ENCODE measurements at regions not wholly inside any gene's neighbourhood (a gene's known extent, or its start where the extent isn't known, plus 50 kb on each side); places are given as distances from the start of the nearest gene placed in this dataset.

GRCh38 chr14:48391661-48392060 is 716.3 kb upstream of the MDGA2 start:
- Histone ChIP-seq H3K4me3 (ENCODE audit: low read depth, low read length) (no peak overlapping the region), H3K4me1 (ENCODE audit: control insufficient read depth, insufficient read depth, low read length) (no peaks in the 10 kb centered on the region), H3K27ac (ENCODE audit: extremely low read depth, low read depth, low read length) (no peak overlapping the region), H3K9me3 (ENCODE audit: control insufficient read depth, insufficient read depth, low read depth, low read length) (no peaks in the 10 kb centered on the region), H3K36me3 (ENCODE audit: control insufficient read depth in 2 of 2, insufficient read depth in 1 of 2, low read length in 2 of 2) (no peaks in the 10 kb centered on the region)
- ChIA-PET CTCF (no interaction called here), POLR2A (no interaction called here)
- no peak for TF ChIP-seq ZNF555 (tag by site-specific recombination; conservative IDR thresholded peaks at IDR 0.05)
- no peak for TF ChIP-seq ZBTB21 (tag by site-specific recombination; IDR thresholded peaks at IDR 0.05)
- no peak for TF ChIP-seq ZNF174 (tag by site-specific recombination; IDR thresholded peaks at IDR 0.05)
- TF ChIP-seq ZNF626 (tag by site-specific recombination; IDR thresholded peaks at IDR 0.05) = no peak
- no peak for TF ChIP-seq ZNF10 (tag by site-specific recombination; IDR thresholded peaks at IDR 0.05)
- TF ChIP-seq ZFP69B (tag by site-specific recombination; IDR thresholded peaks at IDR 0.05) = no peak
- no peak for TF ChIP-seq ZNF155 (tag by site-specific recombination; IDR thresholded peaks at IDR 0.05)
- no peak for TF ChIP-seq ZNF311 (tag by site-specific recombination; IDR thresholded peaks at IDR 0.05; ENCODE audit: borderline replicate concordance)
- TF ChIP-seq OVOL3 (tag by site-specific recombination; IDR thresholded peaks at IDR 0.05) = no peak

GRCh38 chr14:48390346-48390745 is 714.9 kb upstream of the MDGA2 start:
- no peak for TF ChIP-seq ZFP37 (tag by site-specific recombination; IDR thresholded peaks at IDR 0.05)
- TF ChIP-seq HOXC10 (CRISPR knock-in tag; IDR thresholded peaks at IDR 0.05) = no peak
- no peak for TF ChIP-seq ZNF529 (tag by site-specific recombination; IDR thresholded peaks at IDR 0.05; ENCODE audit: insufficient replicate concordance)
- no peak for TF ChIP-seq WT1 (tag by site-specific recombination; IDR thresholded peaks at IDR 0.05)
- no peak for TF ChIP-seq ZNF423 (tag by site-specific recombination; IDR thresholded peaks at IDR 0.05)
- no peak for TF ChIP-seq ZNF341 (tag by site-specific recombination; IDR thresholded peaks at IDR 0.05; ENCODE audit: low read depth)
- TF ChIP-seq ZXDB (tag by site-specific recombination; IDR thresholded peaks at IDR 0.05) = no peak
- no peak for TF ChIP-seq ZNF664 (tag by site-specific recombination; IDR thresholded peaks at IDR 0.05)
- no peak for TF ChIP-seq ZNF2 (tag by site-specific recombination; IDR thresholded peaks at IDR 0.05)
- no peak for TF ChIP-seq GLI2 (tag by site-specific recombination; IDR thresholded peaks at IDR 0.05; ENCODE audit: borderline replicate concordance, low read depth)
- no peak for TF ChIP-seq SALL2 (tag by site-specific recombination; IDR thresholded peaks at IDR 0.05; ENCODE audit: borderline replicate concordance)
- TF ChIP-seq ZNF280D (tag by site-specific recombination; IDR thresholded peaks at IDR 0.05) = no peak
- TF ChIP-seq ZNF658 (tag by site-specific recombination; IDR thresholded peaks at IDR 0.05) = no peak
- no peak for TF ChIP-seq REST (tag by site-specific recombination; IDR thresholded peaks at IDR 0.05)
- no peak for TF ChIP-seq ZNF266 (tag by site-specific recombination; IDR thresholded peaks at IDR 0.05; ENCODE audit: low read depth)
- ChIA-PET POLR2A (no interaction called here), CTCF (no interaction called here)
- Histone ChIP-seq H3K4me1 (ENCODE audit: control insufficient read depth, insufficient read depth, low read length) (no peaks in the 10 kb centered on the region), H3K27ac (ENCODE audit: extremely low read depth, low read depth, low read length) (no peak overlapping the region), H3K9me3 (ENCODE audit: control insufficient read depth, insufficient read depth, low read depth, low read length) (no peaks in the 10 kb centered on the region), H3K36me3 (ENCODE audit: control insufficient read depth in 2 of 2, insufficient read depth in 1 of 2, low read length in 2 of 2) (no peaks in the 10 kb centered on the region), H3K4me3 (ENCODE audit: low read depth, low read length) (no peak overlapping the region)
